NCI-H460 (cell line): ENCODE measurements at regions not wholly inside any gene's neighbourhood (a gene's known extent, or its start where the extent isn't known, plus 50 kb on each side); places are given as distances from the start of the nearest gene placed in this dataset.

Experiments
- DNase-seq: peaks from one replicate; pipeline ENCODE4 v3.0.0-alpha.2; 2016; ENCODE audit warnings: low read depth; ENCODE audit errors: extremely low read depth

DNA sequence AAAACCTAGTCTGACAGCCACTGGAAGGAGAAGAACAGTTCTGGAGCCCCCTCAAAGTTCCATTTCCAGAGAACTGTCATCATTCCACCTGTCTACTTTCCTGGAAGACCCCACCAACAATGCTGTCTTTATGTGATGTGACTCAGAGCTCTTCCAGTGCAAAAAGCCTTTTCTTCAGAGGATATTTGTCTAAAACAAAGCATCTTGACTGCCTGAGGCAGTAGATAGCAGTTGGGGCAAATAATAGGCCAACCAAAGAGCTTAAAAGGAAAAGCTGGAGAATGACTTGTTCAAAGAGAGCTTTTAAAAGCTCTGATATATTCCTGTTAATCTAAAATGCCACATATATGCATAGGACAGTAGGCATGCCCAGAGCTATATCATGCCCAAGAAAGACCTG is 62.6 kb downstream of the MIS18A start:
- no peak for DNase-seq

DNA sequence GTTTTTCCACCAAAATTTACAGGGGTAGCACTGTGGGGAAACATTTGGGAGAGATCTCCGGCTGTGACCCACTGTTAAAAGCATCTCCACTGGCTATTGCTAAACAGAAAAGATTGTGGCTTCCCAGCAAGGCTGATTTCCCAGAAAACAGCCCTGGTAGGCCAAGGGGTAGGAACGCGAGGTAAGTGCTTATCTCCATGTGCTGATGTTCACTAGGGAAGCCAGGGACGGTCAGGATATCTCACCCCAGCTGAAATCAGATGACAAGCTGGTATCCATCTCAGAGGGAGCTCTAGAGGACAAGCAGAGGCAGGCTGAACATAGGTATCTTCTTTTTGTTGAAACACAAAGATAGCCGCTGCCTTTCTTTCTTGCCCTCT is 63.6 kb downstream of the MIS18A start:
- no peak for DNase-seq

DNA sequence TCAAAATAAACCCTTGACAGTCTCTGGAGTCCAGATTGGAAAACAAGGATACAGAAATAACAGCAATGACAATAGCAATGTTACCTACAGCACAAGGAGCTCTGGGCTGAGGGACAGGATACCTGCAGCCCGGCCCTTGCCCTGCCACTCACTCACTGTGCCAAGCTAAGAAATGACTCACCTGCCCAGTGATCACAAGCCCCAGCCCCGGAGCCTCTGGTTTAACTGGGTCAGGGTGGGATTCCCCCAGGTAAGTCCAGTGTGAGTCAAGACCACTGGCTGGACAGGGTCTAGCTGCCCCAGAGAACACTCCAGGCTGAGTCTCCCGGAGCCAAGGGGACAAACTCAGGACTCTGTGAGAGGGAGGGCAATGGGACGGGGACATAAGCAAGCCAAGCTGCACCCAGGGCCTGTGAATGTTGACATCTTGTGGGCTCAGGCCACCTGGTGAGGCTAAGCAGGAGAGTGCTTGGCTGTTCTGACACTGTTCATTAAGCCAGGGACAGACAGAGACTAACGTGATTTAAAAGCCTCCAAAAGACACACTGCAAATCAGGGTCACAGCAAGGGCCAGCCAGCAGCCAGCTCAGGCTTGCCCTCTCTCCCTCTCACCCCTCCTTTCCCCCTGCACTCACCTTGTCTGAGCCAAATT is 64.1 kb downstream of the MIS18A start:
- DNase-seq: no peak

DNA sequence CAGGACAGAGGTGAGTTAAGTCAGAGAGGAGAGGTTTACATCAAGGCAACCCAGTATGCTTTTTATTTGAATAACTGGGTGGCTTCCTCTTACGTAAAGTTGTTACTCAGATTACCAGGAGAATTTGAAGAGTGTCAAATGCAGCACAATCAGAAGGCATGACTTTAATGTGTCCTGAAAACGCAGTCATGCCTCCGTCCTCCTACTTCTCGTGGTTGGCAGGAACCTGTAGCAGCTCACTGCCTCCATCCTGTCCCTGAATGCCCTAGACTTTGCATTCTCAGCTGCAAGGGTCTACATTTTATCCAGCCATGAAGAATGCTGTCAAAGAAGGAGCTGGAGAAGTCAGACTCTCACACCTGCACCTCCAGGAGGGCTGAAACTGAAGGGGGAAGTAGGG is 66.7 kb downstream of the MIS18A start:
- no peak for DNase-seq

DNA sequence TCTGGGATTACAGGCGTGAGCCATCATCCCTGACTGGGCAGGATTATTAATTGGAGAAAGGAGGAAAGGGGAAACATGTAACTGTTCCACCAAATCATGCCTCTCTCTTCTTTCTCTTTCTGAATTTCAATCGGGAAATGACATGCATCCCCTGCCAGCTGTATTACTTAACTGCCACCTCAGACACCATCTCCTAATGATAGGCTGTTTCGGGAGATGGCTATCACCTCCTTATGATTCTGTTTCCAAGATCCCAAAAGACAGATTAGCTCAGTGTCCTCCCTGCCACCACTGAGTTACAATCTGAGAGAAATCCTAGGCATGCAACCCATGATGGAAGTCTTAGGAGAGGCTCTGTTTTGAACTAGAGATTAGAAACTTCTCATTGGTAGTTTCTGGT is 67.5 kb downstream of the MIS18A start:
- DNase-seq: no peak

DNA sequence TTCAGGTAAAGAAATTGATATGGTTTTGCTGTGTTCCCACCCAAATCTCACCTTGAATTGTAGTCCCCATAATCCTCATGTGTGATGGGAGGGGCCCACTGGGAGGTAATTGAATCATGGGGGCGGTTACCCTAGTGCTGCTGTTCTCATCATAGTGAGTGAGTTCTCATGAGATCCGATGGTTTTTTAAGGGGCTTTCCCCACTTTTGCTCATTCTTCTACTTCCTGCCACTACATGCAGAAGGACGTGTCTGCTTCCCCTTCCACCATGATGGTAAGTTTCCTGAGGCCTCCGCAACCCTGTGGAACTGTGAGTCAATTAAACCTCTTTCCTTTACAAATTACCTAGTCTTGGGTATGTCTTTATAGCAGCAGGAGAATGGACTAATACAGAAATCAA is 69.3 kb downstream of the MIS18A start:
- DNase-seq: no peak

DNA sequence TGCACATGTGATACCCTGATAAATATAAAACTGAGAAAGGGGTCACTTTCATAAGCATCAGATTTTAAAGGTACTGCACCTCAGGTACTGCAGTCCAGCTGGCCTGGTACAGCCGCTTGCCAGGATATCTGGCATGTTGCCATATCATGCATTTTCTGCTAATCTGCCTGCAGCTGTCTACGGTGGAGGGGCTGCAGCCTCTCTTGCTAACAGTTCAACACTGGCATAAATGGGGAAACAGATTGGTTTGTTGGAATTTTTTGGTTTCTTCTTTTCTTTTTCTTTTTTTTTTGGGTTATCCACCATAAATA is 71.5 kb downstream of the MIS18A start:
- no peak for DNase-seq

DNA sequence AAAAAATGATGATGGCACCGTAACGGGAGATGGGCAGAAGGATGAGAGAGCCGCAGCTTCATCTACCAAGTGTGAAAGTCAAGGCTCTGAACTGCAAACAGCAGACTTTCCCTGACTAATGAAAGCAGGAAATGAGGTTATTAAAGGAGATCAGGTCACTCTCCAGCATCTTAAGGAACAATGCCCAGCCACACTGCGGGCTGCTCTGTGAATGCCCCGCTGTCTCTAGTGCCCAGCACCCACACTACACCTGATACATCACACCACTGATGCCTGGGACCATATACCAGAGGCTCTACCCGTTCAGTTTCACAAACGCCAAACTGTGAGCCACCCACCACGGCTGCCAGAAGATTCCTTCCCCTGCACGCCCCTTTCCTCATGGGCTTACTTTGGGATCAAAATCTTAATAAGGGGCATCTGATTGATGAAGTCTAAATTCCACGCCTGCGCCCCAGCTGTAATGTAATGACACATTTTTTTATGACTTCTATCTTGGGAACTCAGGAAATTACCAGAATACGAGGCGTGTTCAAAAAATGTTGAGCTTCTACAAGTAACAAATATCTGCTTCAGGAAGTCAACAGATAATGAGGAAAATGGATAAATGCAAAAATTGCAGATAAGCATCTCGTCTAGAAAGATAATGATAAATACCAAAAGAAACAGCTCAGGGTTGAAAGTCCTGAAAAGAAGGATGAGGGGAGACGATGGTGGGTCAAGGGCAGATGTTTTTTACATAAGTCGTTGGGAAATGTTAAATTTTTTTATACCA is 72.0 kb downstream of the MIS18A start:
- no peak for DNase-seq

DNA sequence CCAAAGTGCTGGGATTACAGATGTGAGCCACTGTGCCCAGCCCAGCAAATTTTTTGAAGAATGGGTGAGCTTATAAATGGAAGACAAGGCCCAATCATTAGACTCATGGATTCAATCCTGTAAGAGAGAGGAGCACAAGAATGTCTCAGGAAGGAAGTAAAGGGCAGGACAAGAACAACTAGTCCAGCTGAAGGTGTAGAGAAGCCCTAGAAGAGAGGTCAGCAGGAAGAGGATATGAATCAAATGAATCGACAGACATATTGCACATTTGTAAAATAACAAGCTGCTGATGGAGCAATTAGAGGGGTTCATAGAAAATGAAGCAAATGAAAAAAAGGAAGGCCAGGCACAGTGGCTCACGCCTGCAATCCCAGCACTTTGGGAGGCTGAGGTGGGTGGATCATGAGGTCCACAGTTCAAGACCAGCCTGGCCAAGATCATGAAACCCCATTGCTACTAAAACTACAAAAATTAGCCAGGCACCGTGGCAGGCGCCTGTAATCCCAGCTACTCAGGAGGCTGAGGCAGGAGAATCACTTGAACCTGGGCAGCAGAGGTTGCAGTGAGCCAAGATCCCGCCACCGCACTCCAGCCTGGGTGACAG is 74.9 kb downstream of the MIS18A start:
- no peak for DNase-seq

DNA sequence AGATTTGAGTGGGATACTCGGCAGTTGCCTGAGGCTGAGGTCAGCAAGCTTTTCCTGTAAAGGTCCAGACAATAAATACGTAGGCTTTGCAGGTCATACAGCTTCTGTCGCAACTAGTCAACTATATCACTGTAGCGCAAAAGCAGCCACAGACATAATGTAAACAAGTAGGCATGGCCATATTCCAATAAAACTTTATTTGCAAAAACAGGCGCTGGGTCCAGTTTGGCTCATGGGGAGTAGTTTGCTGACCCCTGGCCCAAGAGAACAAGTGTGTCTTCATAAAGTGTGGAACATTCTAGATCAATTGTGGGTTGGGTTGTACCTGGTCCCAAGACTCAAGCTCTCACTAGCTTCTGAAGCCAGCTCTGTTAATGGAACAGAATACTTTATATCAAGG is 78.8 kb downstream of the MIS18A start:
- no peak for DNase-seq

DNA sequence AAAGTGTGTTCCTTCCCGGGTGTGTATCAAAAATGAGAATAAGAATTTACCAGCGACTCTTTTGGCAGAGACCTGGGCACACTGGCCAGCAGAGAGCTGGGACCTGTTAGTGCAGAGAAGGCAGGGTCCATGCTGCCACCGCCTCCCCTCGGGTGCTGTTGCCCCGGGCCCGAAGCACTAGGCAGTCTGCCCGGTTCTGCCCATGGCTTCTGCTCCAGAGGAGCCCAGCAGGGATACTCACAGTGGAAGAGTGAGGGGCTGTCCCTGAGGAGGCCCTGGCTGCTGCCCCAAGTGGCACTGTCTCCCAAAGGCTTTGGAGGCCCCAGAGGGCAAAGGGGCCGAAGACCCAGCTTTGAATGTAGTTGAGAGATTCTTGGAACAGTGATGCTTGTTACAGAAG is 80.5 kb downstream of the MIS18A start:
- DNase-seq: no peak

DNA sequence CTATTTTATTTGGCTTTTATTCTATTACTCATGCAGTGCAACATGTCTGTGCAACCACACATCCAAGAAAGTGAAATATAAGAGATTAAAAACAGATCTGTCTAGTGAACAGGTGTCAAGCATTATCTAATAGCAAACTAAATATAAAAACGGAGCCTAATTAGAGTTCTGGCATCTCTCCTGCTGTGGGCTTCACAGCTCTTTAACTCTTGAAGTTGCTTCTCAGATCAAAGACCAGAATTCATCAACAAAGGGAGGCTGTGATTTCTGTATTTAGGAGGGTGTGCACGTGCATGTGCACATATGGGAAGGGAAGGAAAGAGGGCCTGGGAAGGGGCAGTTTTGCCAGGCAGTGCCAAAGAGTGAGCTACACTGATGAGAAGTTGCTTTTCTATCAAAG is 81.0 kb downstream of the MIS18A start:
- DNase-seq: no peak

DNA sequence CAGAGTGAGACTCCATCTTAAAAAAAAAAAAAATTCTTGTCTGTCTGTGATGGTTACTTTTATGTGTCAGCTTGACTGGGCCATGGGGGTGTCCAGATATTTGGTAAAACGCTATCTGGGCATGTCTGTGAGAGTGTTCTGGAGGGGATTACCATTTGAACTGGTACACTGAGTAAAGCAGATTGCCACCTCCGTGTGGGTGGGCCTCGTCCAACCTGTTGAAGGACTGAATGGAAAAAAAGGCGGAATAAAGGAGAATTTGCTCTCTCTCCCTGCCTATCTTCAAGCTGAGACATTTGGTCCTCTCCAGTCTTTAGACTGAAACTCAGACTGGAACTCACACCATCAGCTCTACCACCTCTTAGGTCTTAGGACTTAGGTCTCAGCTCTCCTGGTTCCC is 82.8 kb downstream of the MIS18A start:
- DNase-seq: no peak

DNA sequence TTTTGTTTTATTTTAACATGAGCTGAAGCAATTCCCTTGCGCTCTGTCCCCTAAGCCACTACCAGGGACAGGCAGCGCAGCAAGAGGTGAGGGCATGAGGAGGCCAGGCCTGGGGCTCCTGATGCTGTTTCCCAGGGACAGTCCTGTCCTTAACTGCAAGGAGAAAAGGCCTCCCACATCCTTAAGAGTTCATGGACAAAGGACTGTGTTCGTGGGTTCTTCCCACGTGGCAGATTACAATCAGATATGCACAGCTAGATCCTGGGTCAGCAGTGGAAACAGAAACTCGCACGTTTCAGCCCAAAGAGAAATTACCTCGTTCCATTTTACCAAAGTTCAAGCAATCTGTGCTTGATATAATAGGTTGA is 85.8 kb downstream of the MIS18A start:
- no peak for DNase-seq

DNA sequence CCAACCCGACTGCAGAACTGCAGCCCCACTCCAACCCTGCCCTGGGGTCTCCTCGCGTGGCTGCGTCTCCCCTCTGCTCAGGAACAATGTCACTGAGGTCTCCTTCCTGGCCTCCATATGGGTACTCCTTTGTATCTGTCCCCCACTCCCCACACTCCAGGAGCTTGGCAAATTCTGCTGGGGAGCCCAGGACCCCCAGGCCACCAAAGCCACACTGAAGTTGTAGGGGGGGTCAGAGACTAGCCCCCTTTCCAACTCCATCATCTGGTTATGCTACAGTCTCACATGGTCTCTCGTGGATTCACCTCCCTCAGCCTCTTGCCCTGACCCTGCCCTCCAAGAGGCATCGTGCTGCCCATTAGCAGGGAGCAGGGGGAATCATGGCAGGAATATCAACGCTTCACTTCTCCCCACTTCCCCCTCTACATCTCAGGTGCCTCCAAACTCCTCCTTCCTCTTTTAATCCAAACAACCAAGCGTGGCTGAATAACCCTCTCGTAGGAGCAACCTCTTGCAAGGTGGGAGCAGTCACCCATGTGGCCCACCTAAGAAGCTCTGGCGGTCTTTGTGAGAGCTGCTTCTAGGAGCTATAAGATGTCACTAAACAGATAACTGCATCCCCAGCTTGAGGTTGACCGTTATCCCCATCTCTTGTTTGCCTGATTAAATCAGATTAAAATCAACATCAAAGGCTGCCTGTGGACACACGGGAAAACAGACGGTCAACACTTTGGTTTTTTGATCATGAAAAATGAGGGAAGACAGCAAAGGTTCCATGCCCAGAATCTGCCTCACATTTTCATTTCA is 86.4 kb downstream of the MIS18A start:
- DNase-seq: no peak

DNA sequence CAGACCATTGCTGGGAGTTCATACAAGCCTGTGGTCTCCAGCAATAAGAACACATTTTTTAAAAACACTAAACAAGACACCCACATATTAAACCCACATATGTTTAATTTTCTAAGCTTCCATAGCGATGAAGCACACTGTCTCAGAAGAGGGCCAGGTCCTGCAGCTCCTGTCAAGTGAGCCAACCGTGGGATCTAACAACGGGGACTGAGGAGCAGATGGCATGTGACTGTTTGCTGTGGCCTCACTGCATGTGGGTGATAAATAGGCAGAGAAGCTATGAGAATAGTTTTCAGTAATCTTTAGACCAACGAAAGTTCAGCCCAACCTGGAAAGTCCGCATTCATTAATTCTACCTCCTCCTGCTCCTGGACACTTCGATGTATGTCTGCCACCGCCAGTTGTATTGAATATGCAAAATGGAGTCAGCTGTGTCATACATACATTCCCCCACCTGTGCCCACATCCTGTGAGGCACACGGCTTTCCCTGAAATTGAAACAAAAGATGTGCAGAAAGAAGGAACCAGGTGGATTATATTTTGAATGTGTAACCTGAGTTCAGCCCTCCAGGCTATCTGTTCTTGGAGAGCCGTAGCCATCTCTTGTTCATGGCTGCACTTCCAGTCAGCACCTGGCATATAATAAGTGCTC is 88.2 kb downstream of the MIS18A start:
- no peak for DNase-seq

DNA sequence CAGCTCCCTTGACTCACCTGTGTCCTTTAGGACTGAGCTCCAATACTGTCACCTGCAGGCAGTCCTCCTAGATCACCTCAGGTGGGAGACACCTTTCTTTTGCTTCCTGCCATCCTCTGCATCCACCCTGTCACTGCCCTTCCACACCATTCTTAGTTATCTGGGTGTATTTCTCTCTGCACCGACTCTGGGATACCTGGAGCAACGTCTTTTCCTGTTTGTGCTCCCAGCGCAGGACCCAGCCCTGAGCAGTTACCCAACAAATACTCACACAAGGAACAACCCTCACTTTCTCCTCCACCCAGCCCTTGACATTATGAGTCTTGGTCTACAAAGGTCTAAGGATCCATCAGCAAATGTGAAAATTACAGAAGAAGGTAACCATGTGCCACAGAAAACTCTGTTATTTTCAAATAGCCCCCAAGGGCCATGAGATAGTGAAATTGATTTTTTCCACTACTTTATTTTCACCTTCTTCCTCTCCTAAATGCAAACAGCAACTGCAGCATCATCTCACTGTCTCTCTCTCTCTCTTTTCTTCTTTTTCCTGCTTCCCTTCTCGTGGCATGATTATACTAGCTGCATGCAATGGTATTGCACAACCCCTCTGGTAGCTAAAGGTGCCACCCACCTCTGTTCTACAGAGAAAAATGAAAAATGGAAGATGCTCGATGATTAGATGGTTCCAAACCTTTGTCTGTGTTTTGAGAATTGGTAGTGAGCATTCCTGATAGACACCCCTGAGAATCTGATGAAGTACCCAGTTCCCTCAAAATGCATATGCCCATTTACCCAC is 89.0 kb downstream of the MIS18A start:
- DNase-seq: no peak

DNA sequence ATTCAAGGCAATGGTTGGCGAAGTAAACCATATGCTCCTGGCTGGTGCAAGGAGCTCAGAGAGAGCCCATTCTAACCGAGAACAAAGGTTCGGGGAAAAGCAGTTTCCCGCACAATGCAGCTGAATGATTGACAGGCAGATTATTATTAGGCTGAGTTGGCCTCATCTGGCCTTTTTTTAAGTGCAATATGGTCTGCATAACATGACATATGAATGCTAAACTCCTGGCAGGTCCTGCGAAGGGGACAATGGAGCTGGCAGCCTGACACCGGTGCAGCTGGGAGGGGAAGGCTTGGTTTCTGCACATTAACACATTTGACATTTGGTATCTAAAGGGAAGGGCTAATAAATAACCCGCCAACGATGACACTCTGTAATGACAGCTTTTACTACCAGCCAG is 92.0 kb downstream of the MIS18A start:
- DNase-seq: no peak

DNA sequence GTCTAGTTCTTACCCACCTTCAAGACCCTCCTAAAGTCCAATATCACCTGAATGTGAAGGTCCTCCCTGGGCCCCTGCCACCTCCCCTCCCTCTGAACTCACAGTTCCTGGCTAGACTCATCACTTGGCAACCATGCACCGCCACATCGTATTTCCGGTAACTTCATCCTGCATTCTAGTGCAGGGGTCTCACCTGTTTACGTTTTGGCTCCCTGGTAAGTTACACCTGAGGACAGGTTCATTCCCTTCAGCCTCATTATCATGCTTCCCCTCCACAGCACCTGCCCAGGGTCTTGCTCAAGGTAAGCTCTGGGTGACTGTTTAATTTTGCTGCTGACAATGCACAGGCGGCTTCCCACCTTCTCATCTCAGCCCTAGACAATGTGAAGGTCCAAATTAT is 93.1 kb downstream of the MIS18A start:
- DNase-seq: no peak

DNA sequence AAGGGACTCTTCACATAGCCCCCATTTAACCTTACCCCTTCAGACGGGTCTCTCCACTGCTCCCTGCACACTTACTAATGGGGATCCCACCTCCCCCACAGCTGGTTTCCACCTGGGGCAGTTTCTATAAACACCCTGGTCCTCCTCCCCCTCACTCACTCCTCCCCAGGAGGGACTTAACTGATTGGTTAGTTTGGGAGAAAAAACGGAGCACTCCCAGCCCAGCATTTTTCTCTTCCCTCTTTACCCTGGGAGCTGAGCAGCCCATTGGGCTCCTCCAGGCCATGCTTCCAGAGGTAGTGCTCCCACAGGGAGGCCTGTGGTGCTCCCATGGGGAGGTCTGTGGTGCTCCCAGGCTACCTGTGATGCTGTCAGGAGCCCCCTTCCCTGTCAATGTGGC is 93.7 kb downstream of the MIS18A start:
- no peak for DNase-seq
